NCI-H1048 (cell line): ENCODE measurements at regions not wholly inside any gene's neighbourhood (a gene's known extent, or its start where the extent isn't known, plus 50 kb on each side); places are given as distances from the start of the nearest gene placed in this dataset.
"Not testable (repeated sequence)": the region's sequence is repeated elsewhere in the genome, so short reads cannot be mapped to it uniquely, and the experiment has no call there.

Experiments used
- DNase-seq: peaks from one replicate; lab custom pipeline; 2025; lab: John Stamatoyannopoulos, UW

DNA sequence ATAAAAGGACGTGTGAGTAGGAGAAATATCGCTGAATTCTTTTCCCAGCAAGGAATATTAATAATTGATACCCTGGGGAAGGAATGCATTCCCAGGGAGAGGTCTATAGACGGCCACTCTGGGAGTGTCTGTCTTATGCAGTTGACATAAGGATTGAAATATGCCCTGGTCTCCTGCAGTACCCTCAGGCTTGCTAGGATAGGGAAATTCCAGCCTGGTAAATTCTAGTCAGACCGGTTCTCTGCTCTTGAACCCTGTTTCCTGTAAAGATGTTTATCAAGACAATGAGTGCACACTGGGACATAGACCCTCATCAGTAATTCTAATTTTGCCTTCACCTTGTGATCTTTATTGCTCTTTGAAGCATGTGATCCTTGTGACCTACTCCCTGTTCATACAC lies 224.2 kb upstream of the ADGRL4 start:
- not testable (repeated sequence) for DNase-seq

DNA sequence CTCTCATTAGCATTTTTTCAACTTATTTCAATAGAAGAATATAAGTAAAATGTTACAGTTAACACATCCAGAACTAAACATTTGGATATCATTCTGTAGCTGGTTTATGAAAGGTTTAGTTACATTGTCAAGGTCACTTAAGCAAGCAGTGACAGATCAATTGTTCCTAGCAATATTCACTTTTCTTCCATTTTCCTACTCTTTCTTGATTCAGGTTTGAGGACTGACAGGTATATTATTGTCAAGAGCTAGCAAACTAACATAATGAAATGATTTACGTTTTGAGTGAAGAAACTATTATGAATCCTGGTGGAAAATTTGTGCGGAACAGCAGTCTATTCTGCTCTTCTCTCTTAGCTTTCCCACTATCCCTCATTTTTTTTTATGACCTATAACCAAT lies 220.4 kb upstream of the ADGRL4 start:
- DNase-seq, result no peak

DNA sequence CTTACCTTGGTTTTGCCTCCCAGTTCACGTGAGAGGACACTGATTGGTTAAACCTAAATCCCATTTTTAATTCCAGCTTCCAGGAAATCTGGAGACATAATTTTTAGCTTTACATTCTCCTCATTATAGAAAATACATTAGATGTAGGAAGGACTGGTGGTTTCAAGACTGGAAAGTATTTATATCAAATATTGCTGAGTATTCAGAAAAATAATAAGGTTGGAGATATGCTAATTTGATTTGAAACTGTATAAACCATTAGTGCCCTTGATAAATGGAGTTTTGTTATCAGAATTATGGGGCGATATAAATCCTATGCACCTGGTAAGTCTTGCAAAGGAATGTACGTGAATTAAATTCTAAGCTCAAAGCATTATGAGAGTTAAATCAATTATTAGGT lies 218.0 kb upstream of the ADGRL4 start:
- no peak for DNase-seq

DNA sequence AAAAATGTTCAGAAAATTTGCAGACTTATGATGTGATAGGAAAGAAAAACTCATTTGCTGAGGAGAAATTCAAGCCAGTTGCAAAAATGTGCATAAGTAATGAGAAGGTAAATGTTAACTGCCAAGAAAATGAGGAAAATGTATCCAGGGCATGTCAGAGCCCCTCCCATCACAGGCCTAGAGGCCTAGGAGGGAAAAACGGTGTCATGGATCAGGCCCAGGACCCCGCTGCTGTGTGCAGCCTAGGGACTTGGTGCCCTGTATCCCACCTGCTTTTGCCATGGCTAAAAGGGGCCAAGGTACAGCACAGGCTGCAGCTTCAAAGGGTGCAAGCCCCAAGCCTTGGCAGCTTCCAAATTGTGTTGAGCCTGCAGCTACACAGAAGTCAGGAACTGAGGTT lies 214.0 kb upstream of the ADGRL4 start:
- DNase-seq, result no peak

DNA sequence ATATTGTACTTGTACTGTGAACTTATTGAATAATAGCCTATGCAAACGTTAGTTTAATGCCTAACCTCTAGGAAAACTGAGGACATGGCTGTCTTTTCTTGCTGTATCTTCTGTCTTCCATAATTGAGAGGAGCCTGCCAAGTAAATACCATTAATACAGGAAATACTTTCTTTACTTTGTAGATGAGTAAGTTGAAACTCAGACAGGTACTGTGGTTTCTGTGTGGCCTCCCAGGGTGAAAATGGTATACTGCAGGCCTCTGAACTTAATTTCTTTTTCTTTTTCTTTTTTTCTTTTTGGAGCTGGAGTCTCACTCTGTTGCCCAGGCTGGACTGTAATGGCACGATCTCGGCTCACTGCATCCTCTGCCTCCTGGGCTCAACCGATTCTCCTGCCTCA lies 208.8 kb upstream of the ADGRL4 start:
- no peak for DNase-seq

DNA sequence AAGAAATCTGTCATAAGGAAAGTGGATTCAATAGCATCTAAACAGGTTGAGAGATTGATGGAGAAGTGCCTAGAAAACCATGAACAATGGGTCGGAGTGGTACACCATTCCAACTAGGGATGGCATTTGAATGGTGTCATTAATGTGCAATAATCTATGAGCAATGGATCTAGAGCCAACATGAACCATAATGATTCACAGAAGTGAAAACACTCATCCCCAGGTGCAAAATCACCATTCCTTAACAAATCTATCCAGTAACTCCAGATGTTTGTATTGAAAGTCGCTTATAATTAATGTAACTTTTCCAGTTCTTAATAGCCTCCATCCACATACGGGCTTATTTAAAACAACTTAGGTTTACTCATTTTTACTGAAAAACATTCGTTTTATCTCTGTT lies 201.3 kb upstream of the ADGRL4 start:
- no peak for DNase-seq

DNA sequence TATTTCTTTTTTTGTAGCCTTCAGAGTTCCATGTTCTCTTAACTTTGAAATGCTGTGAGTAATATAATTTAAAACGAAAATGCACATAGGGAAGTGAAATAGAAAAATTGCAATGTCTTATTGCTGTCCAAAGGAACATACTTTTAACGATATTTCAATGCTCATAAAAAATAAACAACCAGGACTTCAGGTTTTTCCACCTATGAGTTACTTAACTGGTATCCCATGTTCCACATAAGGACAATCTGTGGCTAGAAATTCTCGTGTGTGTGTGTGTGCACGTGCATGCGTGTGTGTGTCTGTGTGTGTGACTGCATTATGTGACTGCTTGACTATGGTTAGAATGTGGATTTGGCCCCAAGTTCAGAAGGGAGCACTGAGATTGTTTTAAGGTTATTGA lies 200.8 kb upstream of the ADGRL4 start:
- no peak for DNase-seq

DNA sequence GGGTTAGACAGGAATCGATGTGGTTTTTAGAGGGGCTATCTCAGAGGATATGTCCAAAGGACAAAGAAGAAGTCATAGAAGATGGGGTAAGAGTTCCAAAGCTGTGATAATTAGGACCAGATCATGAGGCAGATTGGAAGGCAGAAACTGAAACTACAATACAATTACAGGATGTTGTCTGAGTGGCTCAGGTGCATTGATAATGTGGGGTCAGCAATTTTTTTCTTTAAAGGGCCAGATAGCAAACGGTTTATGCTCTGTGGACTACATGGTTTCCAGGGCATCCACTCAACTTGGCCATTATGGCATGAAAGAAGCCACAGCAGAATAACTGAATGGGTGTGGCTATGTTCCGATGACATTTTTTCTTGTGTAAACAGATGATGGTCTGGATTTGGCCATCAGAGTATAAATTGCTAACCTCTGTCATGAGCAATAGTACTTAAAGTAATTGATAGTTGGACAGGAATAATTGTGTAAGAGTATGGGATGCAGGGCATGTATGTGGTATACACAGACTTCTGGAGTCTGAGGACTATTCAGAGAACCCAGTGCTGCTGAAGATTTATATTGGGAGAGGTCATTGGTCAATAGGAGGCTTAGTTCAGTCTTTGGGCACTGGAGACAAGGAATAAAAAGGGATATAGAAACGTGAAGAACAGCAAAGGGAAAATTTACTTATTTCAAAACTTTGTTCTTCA lies 198.4 kb upstream of the ADGRL4 start:
- no peak for DNase-seq

DNA sequence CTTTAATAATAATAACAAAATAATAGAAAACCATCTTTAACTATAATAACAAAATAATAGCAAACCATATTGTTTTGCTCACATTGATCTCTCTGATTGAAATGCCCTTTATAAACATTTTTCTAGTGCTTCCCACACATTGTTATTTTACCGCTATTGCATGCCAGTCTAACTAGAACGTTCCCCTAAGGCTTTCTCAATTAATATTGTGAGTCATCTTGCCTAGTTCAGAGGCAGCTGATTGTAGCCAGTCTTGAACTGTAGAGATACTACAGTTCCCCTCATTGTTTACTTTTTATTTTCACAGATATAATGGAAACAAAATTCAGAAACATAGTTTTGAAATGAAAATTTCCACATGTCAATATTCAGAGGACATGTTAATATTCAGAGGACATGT lies 192.3 kb upstream of the ADGRL4 start:
- DNase-seq, result no peak

DNA sequence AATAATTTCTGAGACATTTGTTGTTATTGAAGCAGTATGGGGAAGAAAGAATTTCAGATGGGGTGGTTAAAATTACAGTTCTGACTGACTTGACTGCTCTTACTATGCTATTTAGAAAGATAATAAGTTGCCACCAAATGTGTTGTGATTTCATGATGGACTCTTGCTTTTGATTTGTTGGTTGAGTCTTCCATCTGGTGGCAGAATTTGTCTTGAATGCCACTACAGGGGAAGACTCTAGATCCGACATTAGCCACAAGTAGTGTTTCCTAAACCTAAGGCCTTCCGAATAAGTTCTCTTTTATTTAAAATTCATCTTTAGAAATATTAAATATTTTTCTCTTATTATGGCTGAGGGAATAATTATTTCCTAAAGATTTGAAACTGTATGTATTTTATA lies 190.9 kb upstream of the ADGRL4 start:
- no peak for DNase-seq

DNA sequence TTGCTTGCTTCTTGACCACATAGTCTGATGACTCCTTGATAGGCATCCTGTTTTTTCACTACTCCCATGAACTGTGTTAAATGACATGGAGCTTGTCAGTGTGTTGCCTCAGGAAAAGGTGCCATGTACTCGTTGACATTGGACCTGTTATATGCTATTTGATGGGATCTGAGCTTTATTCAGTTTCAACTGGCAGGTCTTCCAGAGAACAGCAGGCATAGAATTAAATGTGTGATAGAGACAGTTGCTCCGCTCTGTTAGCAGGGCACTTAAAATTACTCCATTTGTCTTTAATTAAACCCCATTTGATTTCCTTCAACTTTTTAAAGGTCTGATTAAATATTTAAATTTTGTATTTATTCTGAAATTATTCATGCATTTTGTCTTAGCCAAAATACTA lies 189.7 kb upstream of the ADGRL4 start:
- no peak for DNase-seq

DNA sequence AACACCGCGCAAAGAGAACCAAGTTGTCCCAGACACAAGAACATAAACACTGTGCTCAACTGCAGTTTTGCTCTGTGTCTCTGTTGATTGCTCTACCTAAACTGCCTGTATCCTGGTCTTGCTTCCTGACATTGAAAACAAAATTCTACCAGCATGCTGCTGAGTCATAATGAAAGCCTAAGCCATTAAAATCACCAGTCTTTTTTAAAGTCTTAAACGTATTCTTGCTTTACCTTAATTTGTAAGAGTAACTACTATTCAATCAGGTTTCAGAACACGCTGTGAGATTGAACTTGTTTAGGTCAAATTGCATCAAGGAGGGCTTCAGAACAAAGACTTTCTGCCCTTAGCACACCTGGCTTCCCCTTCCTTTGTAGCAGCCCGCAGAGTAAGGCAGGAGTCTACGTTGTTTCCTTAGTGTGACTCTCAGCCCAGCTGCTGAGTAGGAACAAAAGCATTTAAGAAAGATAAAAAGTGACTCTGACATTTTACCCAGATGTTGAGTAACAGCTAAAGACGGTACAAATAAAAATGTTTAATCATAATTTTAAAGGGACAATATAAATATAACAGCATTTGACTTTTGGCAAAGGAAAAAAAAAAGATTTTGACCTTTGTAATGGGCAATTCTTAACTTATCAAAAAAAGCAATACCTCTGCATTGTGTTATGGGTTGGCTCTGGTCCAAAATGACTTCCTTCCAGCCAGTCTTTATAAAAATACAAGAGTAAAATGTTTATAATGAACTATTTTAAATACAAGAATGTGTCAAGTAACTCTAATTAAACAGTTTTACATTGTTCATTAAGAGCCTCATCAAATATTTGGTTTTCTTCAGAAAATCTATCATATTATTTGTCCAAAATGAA lies 186.9 kb upstream of the ADGRL4 start:
- DNase-seq, result no peak

DNA sequence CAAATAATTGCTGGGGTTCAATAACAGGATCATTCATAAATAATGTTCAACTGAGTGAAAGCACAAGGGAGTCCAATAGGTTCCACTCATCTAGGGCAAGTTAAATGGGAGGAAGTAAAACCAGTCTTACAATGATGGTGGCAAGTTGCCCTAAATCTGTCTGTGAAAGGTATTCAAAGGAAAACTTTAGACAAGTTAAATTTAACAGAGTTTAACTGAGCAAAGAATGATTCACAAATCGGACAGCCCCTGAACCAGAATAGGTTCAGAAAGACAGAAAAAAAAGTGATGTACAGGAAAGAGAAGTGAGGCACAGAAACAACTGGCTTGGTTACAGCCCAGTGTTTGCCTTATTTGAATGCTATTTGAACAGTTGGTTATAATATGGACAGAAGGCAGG lies 183.5 kb upstream of the ADGRL4 start:
- DNase-seq, result no peak

DNA sequence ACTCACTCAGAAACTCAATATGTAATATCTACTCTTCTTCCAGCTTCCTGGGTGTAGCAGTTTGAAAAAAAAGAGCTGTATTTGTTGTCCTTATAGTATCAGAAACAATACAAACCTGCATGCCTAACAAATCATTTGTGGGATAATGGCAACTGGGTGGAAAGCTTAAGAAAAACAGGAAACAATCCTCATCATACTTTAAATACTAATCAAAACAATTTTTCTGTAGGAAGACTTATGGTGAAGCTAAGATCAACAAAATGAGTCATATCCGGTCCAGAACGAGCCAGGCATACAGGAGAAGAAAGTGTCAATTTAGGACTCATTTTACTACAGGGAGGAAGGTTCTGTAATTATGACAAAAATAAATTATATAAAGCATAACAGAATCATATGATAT lies 181.8 kb upstream of the ADGRL4 start:
- no peak for DNase-seq

DNA sequence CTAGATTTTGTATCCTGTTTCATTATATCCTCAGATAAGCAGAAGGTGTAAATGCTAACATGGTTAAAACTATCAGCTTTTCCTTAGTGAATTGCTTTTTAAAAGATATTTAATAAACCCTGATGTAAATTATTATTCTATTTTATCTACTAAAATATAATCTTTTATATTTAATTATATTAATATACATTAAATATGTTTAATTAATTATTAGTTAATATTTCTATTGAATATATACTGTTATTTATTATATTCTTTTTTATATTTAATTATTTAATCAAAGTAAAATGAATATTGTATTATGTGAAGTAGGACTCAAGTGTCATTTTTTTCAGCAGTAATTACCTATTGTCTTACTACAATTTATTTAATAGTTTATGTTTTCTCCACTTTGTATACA lies 179.7 kb upstream of the ADGRL4 start:
- DNase-seq, result no peak

DNA sequence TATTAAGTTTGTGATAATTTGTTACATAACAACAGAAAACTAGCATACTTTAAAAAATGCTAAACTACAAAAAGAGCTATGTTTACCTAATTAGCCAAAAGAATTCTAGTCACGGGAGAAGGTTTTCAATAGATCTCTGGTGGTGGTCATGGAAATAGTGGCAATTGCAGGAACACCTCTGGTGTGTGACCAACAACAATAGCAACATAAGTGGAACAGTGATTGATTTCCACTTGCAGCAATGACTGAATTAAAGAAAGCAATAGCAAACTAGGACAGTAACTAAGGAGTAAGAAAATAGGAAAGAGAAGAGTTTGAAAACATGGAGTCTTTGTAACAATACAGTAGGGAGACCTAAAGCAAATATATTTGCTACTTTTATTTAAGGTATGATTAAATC lies 171.3 kb upstream of the ADGRL4 start:
- DNase-seq, result no peak

DNA sequence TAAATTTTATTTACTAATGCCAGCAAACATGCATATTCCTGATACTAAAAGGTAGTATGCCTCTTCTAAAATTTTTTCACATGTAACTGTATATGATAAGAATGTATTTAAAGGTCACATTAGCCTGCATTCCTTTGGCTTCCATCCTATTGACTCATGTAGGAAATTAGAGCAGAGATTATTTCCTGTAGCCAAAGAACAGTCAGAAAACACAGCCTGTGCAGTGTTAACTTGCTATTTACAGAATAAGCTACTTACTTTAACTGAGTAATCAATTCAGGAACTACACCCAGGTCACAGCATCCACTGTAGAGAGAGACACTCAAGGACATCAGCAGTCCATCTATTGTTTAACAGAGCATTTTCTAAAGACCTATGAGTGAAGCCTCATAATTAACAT lies 154.5 kb upstream of the ADGRL4 start:
- no peak for DNase-seq

DNA sequence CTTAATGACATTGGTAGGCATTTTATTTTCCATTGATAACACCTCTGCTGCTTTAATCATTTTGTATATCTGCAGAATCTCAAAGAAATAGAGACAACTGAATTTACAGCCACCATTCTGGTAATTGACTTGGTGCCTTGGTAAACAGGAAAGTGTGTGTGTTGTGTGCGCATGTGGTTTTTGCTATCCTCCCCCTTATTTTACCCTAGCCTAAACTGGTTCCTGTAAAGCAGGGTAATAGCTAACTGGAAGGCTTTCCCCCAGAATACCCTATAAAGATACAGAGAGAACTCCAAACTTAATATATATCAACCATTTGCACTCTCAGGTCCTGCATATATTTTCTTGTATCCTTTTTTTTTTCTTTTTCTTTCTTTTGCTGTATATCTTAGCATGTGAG lies 149.5 kb upstream of the ADGRL4 start:
- DNase-seq, result no peak

DNA sequence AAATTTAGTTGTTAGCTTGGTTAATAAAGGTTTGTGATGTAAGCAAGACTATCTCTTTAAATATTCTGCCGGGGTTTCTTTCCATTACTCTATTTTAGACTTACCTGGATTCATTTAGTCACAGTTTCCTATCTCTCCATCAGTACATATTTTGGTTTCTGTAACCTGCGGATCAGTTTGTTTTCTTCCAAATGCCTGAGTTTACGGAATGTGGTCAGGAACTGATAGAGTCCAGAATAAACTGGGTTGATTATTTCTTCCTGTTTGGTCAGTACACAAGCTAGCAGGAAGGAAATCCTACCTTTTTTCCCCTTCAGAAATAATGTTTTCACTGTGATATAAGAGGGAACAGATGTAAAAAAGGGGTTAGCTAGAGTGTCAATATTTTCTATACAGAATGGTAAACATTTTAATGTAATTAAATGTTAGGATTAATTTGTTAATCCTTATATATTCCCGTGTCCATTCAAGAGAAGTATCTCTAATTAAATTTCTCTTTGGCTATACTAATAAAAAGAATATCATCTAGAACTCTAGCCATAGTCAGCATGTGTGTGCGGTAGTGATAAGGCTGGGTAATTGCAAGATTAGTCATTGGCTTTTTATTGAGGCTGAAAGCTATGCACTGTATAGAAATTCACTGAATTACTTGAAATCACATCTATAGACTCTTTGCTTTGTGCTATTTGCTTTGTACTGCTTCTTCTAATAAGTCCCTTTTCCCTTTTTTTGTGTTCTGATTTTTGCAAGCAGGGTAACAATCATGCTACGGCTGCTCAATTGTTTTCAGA lies 144.7 kb upstream of the ADGRL4 start:
- no peak for DNase-seq

DNA sequence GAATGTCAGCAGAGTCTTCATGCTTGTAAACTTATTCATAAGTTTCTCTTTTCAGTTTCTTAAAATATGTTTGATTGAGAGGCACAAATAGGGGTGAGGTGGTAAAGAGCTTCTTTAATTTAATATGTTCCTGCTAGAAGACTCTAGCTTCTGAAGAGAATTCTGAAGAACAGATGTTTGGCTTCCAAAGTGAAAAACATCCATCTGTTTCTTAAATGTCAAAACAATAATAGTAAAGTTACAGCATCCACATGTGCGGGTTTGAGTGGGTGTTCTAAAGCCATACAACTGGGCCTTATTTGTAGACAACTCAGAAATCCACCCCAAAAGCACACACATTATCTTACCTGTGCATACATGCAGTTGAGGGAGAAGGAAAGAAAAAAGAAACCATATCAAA lies 144.0 kb upstream of the ADGRL4 start:
- no peak for DNase-seq

DNA sequence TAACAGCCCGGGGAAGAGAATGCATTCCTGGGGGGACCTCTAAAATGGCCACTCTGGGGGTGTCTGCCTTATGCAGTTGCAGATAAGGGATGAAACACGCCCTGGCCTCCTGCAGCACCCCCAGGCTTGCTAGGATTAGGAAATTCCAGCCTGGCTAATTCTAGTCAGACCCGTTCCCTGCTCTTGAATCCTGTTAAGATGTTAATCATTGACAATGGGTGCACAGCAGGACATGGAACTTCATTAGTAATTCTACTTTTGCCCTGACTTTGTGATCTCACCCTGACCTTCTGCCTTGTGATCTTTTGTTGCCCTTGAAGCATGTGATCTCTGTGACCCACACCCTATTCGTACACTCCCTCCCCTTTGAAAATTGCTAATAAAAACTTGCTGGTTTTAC lies 131.7 kb upstream of the ADGRL4 start:
- DNase-seq, result not testable (repeated sequence)

DNA sequence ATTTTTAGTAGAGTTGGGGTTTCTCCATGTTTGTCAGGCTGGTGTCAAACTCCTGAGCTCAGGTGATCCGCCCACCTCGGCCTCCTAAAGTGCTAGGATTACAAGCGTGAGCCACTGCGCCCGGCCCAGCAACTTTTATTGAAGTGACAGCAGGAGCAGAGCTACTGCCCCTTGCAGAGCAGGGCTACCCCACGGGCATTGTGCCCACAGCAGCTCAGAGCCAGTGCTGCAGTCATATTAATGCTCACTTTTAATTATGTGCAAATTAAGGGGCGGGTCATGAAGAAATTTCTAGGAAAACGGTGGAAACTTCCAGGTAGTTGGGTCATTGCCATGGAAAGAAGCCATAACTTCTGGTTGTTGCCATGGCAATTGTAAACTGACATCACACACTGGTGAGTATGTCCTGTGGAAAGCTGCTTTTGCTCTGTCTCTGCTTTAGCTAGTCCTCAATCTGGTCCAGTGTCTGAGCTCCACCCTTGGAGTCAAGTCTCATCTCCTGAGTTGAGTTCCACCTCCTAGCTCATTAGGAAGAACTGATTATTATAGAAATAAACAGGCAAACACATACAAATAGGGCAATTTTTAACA lies 127.3 kb upstream of the ADGRL4 start:
- DNase-seq, result no peak

DNA sequence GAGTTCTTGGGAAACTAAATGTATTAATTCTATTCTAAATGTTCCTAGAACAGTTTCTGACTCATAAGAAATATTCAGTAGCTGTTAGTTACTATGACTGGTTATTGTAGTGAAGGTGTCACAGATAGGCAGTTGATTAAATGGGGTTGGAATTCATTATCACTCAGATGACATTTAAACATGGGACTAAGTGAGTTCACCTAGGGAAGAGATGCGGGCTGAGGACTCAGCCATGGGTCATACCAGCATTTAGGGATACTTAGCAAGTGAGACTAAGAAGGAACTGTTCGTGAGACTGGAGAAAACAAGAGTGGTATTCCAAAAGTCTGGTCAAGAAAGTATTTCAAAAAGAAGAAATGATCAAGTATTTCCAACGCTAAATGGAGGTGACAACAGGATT lies 125.1 kb upstream of the ADGRL4 start:
- DNase-seq, result no peak
